OCI-LY3 (cell line): ENCODE measurements at regions not wholly inside any gene's neighbourhood (a gene's known extent, or its start where the extent isn't known, plus 50 kb on each side); places are given as distances from the start of the nearest gene placed in this dataset.

Experiments
- H2AFZ ChIP-seq: fragments of 200-600, 300-600 bp; shearing (Covaris generic); 2 replicates; pipeline ENCODE4 v1.6.0; 2014; ENCODE audit warnings: antibody characterized with exemption, low read depth, low read length
- H3K27ac ChIP-seq: fragments of 200-600, 300-600 bp; sonication (generic); 2 replicates; pipeline ENCODE4 v1.5.1; 2014; ENCODE audit warnings: mild to moderate bottlenecking, low read length, moderate library complexity, mixed read lengths
- H3K27me3 ChIP-seq: fragments of 200-600, 300-600 bp; sonication (generic); 2 replicates; pipeline ENCODE4 v1.6.1; 2014; ENCODE audit warnings: low read depth, low read length, mixed read lengths
- H3K36me3 ChIP-seq: fragments of 200-600, 300-600 bp; sonication (generic); replicated peaks from 2 replicates; pipeline ENCODE3; 2014; ENCODE audit warnings: low read depth, low read length, mixed read lengths
- H3K4me1 ChIP-seq: fragments of 300-600, 200-600 bp; sonication (generic); 2 replicates; pipeline ENCODE4 v1.6.1; 2014; ENCODE audit warnings: low read length, mixed read lengths
- H3K4me2 ChIP-seq: fragments of 200-600, 300-600 bp; sonication (generic); 2 replicates; pipeline ENCODE4 v1.6.1; 2014; ENCODE audit warnings: low read length, mixed read lengths
- H3K4me3 ChIP-seq: fragments of 300-600, 200-600 bp; sonication (generic); 2 replicates; pipeline ENCODE4 v1.5.1; 2014; ENCODE audit warnings: antibody characterized with exemption, mild to moderate bottlenecking, low read length, moderate library complexity
- H3K79me2 ChIP-seq: fragments of 300-600, 200-600 bp; shearing (Covaris generic); 2 replicates; pipeline ENCODE4 v1.6.1; 2014; ENCODE audit warnings: mild to moderate bottlenecking, low read length, mixed read lengths
- H3K9ac ChIP-seq: fragments of 300-600, 200-600 bp; shearing (Covaris generic); 2 replicates; pipeline ENCODE4 v1.6.0; 2014; ENCODE audit warnings: mild to moderate bottlenecking, low read length, moderate library complexity
- H3K9me3 ChIP-seq: fragments of 200-600, 300-600 bp; shearing (Covaris generic); 2 replicates; pipeline ENCODE4 v1.6.1; 2014; ENCODE audit warnings: low read length, mixed read lengths; ENCODE audit not compliant: insufficient read depth
- H4K20me1 ChIP-seq: fragments of 200-600, 300-600 bp; sonication (generic); 2 replicates; pipeline ENCODE4 v1.6.1; 2016; ENCODE audit warnings: low read length, mixed read lengths; ENCODE audit not compliant: insufficient read depth
- CTCF ChIP-seq: fragments of 200-600, 300-600 bp; sonication (generic); IDR thresholded peaks from 2 replicates; pipeline ENCODE4 v1.5.1; 2014; ENCODE audit warnings: antibody characterized with exemption, low read length, low read depth
- EZH2phosphoT487 ChIP-seq: fragments of 200-600 bp; shearing (Covaris generic); IDR thresholded peaks from 2 replicates; pipeline ENCODE4 v1.6.1; 2018; ENCODE audit warnings: antibody characterized with exemption, mixed run types, low read depth

- H3K27me3 ChIP-seq = no peaks in the 10 kb centered on the region
- TF ChIP-seq CTCF = no peak
- TF ChIP-seq EZH2phosphoT487 = no peak
- H3K9me3 ChIP-seq = no peaks in the 10 kb centered on the region
These were observed 136.6 kb downstream of the PIK3R1 start for GRCh38 chr5:68352166-68352565.

GRCh38 chr5:68353605-68354004 is 138.0 kb downstream of the PIK3R1 start:
- Histone ChIP-seq H3K4me3 (no peak overlapping the region), H3K9ac (no peak overlapping the region), H4K20me1 (no peaks in the 10 kb centered on the region), H3K27me3 (no peaks in the 10 kb centered on the region), H3K27ac (no peak overlapping the region), H3K4me1 (no peaks in the 10 kb centered on the region), H2AFZ (no peak overlapping the region), H3K79me2 (no peaks in the 10 kb centered on the region), H3K9me3 (no peaks in the 10 kb centered on the region), H3K4me2 (no peak overlapping the region), H3K36me3 (no peaks in the 10 kb centered on the region)
- TF ChIP-seq CTCF (no peak), EZH2phosphoT487 (no peak)

More at GRCh38 chr5:68352166-68352565, 136.6 kb downstream of the PIK3R1 start:
- H2AFZ ChIP-seq = no peak overlapping the region
- H3K4me2 ChIP-seq = no peak overlapping the region
- H3K9ac ChIP-seq = no peak overlapping the region
- no peaks in the 10 kb centered on the region for H4K20me1 ChIP-seq
- H3K79me2 ChIP-seq = no peaks in the 10 kb centered on the region
- peaks cover 5% of the 10 kb centered on the region; the same call in 1 of the 2 replicates for H3K4me1 ChIP-seq
- H3K27ac ChIP-seq = no peak overlapping the region
- no peaks in the 10 kb centered on the region for H3K36me3 ChIP-seq
- H3K4me3 ChIP-seq = no peak overlapping the region

GRCh38 chr5:68354315-68354714 is 138.8 kb downstream of the PIK3R1 start:
- no peak for TF ChIP-seq EZH2phosphoT487
- no peak for TF ChIP-seq CTCF
- no peaks in the 10 kb centered on the region for H3K9me3 ChIP-seq
- H3K27ac ChIP-seq = no peak overlapping the region

GRCh38 chr5:68356216-68356615 is 140.7 kb downstream of the PIK3R1 start:
- H3K9me3 ChIP-seq = no peaks in the 10 kb centered on the region
- H4K20me1 ChIP-seq = no peaks in the 10 kb centered on the region
- no peaks in the 10 kb centered on the region for H3K36me3 ChIP-seq
- H3K4me1 ChIP-seq = no peaks in the 10 kb centered on the region
- H3K27me3 ChIP-seq = no peaks in the 10 kb centered on the region
- no peak overlapping the region for H3K9ac ChIP-seq
- H3K79me2 ChIP-seq = no peaks in the 10 kb centered on the region
- no peak for TF ChIP-seq CTCF
- TF ChIP-seq EZH2phosphoT487 = no peak
- no peak overlapping the region for H2AFZ ChIP-seq
- no peak overlapping the region for H3K4me2 ChIP-seq
- no peak overlapping the region for H3K27ac ChIP-seq
- no peak overlapping the region for H3K4me3 ChIP-seq

More at GRCh38 chr5:68354315-68354714, 138.8 kb downstream of the PIK3R1 start:
- Histone ChIP-seq H3K4me2 (no peak overlapping the region), H3K4me1 (no peaks in the 10 kb centered on the region), H3K79me2 (no peaks in the 10 kb centered on the region), H3K4me3 (no peak overlapping the region), H3K27me3 (no peaks in the 10 kb centered on the region), H4K20me1 (no peaks in the 10 kb centered on the region), H3K36me3 (no peaks in the 10 kb centered on the region), H3K9ac (no peak overlapping the region), H2AFZ (no peak overlapping the region)
